Skin epidermis (tissue), 12 donors: ENCODE measurements at regions not wholly inside any gene's neighbourhood (a gene's known extent, or its start where the extent isn't known, plus 50 kb on each side); places are given as distances from the start of the nearest gene placed in this dataset.

Source experiments
- H3K27ac ChIP-seq, 21 experiments: fragments of 200-600 bp; sonication (generic) in 11 of 21; one replicate each; pipeline ENCODE4 v1.5.0; 2020; ENCODE audit warnings: mild to moderate bottlenecking in 3 of 21, inconsistent platforms in 2 of 21, moderate library complexity in 2 of 21
- H3K4me3 ChIP-seq, 7 experiments: fragments of 200-600 bp; sonication (generic) in 2 of 7; one replicate each; pipeline ENCODE4 v1.5.0; 2020; ENCODE audit warnings: inconsistent platforms in 2 of 7, mild to moderate bottlenecking in 2 of 7, moderate library complexity in 1 of 7

- no peak overlapping the region for H3K27ac ChIP-seq
- no peak overlapping the region for H3K4me3 ChIP-seq
Observed at GRCh38 chr17:65381152-65381551, 180.3 kb downstream of the AXIN2 start.

GRCh38 chr17:65374966-65375365 is 186.5 kb downstream of the AXIN2 start:
- H3K4me3 ChIP-seq = no peak overlapping the region
- no peak overlapping the region for H3K27ac ChIP-seq

- no peak overlapping the region for H3K27ac ChIP-seq
- H3K4me3 ChIP-seq = no peak overlapping the region
Observed at GRCh38 chr17:65371702-65372101, 189.7 kb downstream of the AXIN2 start.

GRCh38 chr17:65370669-65371131 is 190.7 kb downstream of the AXIN2 start:
- H3K4me3 ChIP-seq = no peak overlapping the region
- H3K27ac ChIP-seq = no peak overlapping the region

GRCh38 chr17:65368341-65368740 is 193.1 kb downstream of the AXIN2 start:
- no peak overlapping the region for H3K27ac ChIP-seq

GRCh38 chr17:65366102-65366844 is 195.2 kb downstream of the AXIN2 start:
- Histone ChIP-seq H3K27ac (no peak overlapping the region), H3K4me3 (no peak overlapping the region)

More at GRCh38 chr17:65368341-65368740, 193.1 kb downstream of the AXIN2 start:
- H3K4me3 ChIP-seq = no peak overlapping the region

DNA sequence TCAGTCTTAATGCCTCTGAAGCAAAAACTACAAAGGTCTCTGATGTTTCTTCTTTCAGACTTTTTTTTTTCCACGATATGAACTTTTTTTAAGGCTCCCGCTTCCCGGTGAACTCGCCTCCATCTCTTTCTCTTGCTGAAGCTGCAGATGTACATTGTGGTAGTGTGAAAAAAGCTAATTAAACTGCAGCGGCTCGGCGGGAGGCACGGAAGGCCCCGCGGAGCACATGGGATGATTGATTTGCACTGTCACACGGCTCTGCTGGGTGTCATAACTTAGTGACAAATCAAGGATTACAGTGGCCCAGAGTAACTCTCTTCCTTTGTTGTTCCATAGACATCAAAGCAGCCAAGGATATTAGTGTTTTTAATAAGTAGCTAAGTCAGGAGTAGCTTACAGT is 196.3 kb downstream of the AXIN2 start:
- no peak overlapping the region for H3K27ac ChIP-seq

DNA sequence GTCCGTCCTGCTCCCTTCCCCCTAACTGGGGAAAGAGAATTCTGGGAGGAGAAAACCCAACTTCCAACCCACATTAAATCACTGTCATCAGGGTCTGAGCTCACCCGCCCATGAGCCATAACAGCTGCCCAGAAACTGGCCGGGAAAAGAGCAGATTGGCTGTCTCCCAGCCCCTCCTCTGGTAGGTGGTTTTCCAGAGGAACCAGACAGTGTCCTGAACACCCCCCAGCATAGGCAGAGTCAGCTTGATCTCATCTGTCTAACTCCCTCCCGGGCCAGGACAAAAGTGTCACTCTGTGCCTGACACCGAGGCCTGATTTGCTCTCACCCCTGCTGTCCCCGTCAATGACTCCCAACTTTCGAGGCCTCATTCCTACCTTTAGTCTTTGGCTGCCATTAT is 197.0 kb downstream of the AXIN2 start:
- Histone ChIP-seq H3K27ac (no peak overlapping the region), H3K4me3 (no peak overlapping the region)

More for the DNA sequence above, 196.3 kb downstream of the AXIN2 start:
- H3K4me3 ChIP-seq = no peak overlapping the region

GRCh38 chr17:65362826-65363225 is 198.6 kb downstream of the AXIN2 start:
- Histone ChIP-seq H3K4me3 (no peak overlapping the region), H3K27ac (no peak overlapping the region)

GRCh38 chr17:65360961-65361552 is 200.4 kb downstream of the AXIN2 start:
- Histone ChIP-seq H3K4me3 (no peak overlapping the region), H3K27ac (no peak overlapping the region)

DNA sequence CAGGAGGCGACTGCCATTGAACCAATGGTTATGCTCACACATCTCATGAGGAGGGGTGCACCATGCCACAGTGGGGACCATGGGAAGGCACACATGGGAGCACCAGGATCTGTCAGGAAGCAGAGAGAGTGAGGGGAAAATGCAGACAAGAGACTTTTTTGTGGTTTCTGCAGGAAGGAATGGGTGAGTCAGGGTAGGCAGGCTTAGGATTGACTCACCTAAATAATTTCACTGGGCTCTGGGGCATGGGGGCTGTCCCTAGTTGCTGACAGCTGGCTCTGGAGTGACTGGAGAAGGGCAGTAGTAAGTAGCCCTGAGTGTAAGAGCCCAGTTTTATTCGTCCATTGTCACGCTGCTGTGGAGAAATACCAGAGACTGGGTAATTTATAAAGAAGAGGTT is 202.4 kb downstream of the AXIN2 start:
- H3K4me3 ChIP-seq = no peak overlapping the region
- H3K27ac ChIP-seq = no peak overlapping the region

DNA sequence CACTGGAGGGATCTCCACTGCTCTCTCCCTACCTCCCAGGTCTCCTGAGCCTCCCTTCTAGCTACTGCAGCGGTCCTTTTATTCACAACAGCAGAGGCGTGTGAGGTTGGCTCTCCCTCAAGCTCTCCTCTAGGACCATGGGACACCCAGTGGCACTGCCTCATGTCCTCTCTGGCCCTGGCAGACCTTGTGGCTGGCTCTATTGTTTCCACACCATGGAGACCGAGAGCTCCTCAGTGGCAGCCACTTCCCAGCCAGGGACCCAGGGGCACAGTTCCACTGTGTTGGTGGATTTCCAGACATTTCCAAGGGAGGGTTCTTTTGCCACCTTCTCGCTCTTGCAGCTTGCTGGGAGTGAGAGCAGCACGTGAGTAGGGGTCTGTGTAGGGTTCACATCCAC is 204.9 kb downstream of the AXIN2 start:
- no peak overlapping the region for H3K27ac ChIP-seq
- H3K4me3 ChIP-seq = no peak overlapping the region

GRCh38 chr17:65355246-65355645 is 206.2 kb downstream of the AXIN2 start:
- no peak overlapping the region for H3K27ac ChIP-seq

DNA sequence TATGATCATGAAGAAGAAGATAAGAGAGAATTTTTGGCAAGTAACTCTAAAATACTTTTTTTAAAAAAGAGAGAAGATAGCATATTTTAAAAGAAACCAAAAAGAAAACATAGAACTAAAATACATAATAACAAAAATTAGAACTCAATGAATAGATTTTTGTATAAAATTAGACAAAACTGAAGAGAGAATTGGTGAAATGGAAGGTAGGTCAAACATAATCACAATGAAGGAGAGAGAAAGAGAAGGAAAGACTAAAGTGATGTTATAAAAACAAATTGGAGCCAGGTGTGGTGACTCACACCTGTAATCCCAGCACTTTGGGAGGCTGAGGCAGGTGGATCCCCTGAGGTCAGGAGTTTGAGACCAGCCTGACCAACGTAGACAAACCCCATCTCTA is 211.5 kb downstream of the AXIN2 start:
- Histone ChIP-seq H3K27ac (no peak overlapping the region), H3K4me3 (no peak overlapping the region)

More at GRCh38 chr17:65355246-65355645, 206.2 kb downstream of the AXIN2 start:
- no peak overlapping the region for H3K4me3 ChIP-seq

GRCh38 chr17:65346166-65346565 is 209.0 kb downstream of the RGS9 start:
- H3K27ac ChIP-seq = no peak overlapping the region
- no peak overlapping the region for H3K4me3 ChIP-seq

- no peak overlapping the region for H3K4me3 ChIP-seq
- H3K27ac ChIP-seq = no peak overlapping the region
Observed at GRCh38 chr17:65345261-65346005, 208.3 kb downstream of the RGS9 start.

DNA sequence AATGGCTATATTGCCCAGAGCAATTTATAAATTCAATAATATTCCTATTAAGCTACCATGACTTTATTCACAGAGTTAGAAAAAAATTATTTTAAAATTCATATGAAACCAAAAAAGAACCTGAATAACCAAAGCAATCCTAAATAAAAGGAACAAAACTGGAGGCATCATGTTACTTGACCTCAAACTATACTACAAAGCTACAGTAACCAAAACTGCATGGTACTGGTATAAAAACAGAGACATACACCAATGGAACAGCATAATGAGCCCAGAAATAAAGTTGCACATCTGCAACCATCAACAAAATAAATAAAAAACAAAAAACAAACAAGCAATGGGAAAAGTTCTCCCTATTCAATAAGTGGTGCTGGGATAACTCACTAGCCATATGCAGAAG is 203.2 kb downstream of the RGS9 start:
- H3K4me3 ChIP-seq = no peak overlapping the region
- no peak overlapping the region for H3K27ac ChIP-seq

- Histone ChIP-seq H3K4me3 (no peak overlapping the region), H3K27ac (no peak overlapping the region)
Observed at GRCh38 chr17:65334406-65334805, 197.2 kb downstream of the RGS9 start.

GRCh38 chr17:65332779-65333178 is 195.6 kb downstream of the RGS9 start:
- H3K27ac ChIP-seq = no peak overlapping the region
- no peak overlapping the region for H3K4me3 ChIP-seq

- Histone ChIP-seq H3K4me3 (no peak overlapping the region), H3K27ac (no peak overlapping the region)
Observed at GRCh38 chr17:65332375-65332774, 195.2 kb downstream of the RGS9 start.

- Histone ChIP-seq H3K27ac (no peak overlapping the region), H3K4me3 (no peak overlapping the region)
Observed at GRCh38 chr17:65328567-65328966, 191.4 kb downstream of the RGS9 start.
